GM12892 (cell line): ENCODE measurements at regions not wholly inside any gene's neighbourhood (a gene's known extent, or its start where the extent isn't known, plus 50 kb on each side); places are given as distances from the start of the nearest gene placed in this dataset.

ENCODE experiments used
- POLR2A ChIP-seq: IDR thresholded peaks from 2 replicates; pipeline ENCODE4 v1.6.1; 2011; ENCODE audit warnings: low read depth, low read length, control low read depth
- POLR2AphosphoS5 ChIP-seq: IDR thresholded peaks from 2 replicates; pipeline ENCODE4 v1.6.1; 2011; ENCODE audit warnings: low read depth, low read length, control low read depth

- TF ChIP-seq POLR2AphosphoS5 (no peak), POLR2A (no peak)
Observed at GRCh38 chr21:18542081-18542480, 138.5 kb upstream of the TMPRSS15 start.
